MCF 10A (cell line): ENCODE measurements at regions not wholly inside any gene's neighbourhood (a gene's known extent, or its start where the extent isn't known, plus 50 kb on each side); places are given as distances from the start of the nearest gene placed in this dataset.

Experiments
- BruUV-seq: library from RNA; stranded (reverse); fragments of 400-500 nt; replicated peaks from 2 replicates; lab custom pipeline; 2021; lab: Mats Ljungman, UMichigan
- CTCF ChIA-PET: fragments of 300-600 bp; sonication (Branson Sonifier 250); formaldehyde crosslinking; extraction: SDS; loops from one replicate; lab custom pipeline; 2021; ENCODE audit warnings: antibody characterized with exemption, inconsistent platforms; lab: Yijun Ruan, JAX
- POLR2A ChIA-PET: fragments of 300-600, 350-650 bp; sonication (Branson Sonifier 250); formaldehyde crosslinking; extraction: SDS; loops from one replicate; lab custom pipeline; 2020; ENCODE audit warnings: antibody characterized with exemption, inconsistent platforms; lab: Yijun Ruan, JAX
- DNase-seq: peaks from one replicate; pipeline ENCODE4 v3.0.0-alpha.2; 2018; ENCODE audit not compliant: unreplicated experiment
- H3K27ac Mint-ChIP-seq: one replicate; pipeline ENCODE4 v1.8.0; 2022; ENCODE audit warnings: mild to moderate bottlenecking, low read depth, mixed read lengths; ENCODE audit not compliant: unreplicated experiment
- H3K27me3 Mint-ChIP-seq: one replicate; pipeline ENCODE4 v1.8.0; 2022; ENCODE audit warnings: mixed read lengths; ENCODE audit not compliant: insufficient read depth, unreplicated experiment
- H3K36me3 Mint-ChIP-seq: one replicate; pipeline ENCODE4 v1.8.0; 2022; ENCODE audit warnings: mild to moderate bottlenecking, moderate library complexity, mixed read lengths; ENCODE audit not compliant: insufficient read depth, unreplicated experiment
- H3K4me1 Mint-ChIP-seq: one replicate; pipeline ENCODE4 v1.8.0; 2022; ENCODE audit warnings: mixed read lengths; ENCODE audit not compliant: insufficient read depth, unreplicated experiment
- H3K4me3 Mint-ChIP-seq: one replicate; pipeline ENCODE4 v1.8.0; 2022; ENCODE audit warnings: mild to moderate bottlenecking, moderate library complexity, mixed read lengths; ENCODE audit not compliant: unreplicated experiment
- H3K9me3 Mint-ChIP-seq: one replicate; pipeline ENCODE4 v1.8.0; 2022; ENCODE audit warnings: mixed read lengths; ENCODE audit not compliant: unreplicated experiment
- intact Hi-C: fragments of 100-400 bp; cut with micrococcal nuclease; formaldehyde crosslinking; loops from 2 replicates; pipeline ENCODE4 v1.14.1; 2022
- TF ChIP-seq, protein P1 (sequence below): fragments of 200-600 bp; IDR thresholded peaks from one replicate; pipeline ENCODE4 v1.8.0; 2022; ENCODE audit warnings: antibody characterized with exemption, mild to moderate bottlenecking; ENCODE audit not compliant: unreplicated experiment

DNA sequence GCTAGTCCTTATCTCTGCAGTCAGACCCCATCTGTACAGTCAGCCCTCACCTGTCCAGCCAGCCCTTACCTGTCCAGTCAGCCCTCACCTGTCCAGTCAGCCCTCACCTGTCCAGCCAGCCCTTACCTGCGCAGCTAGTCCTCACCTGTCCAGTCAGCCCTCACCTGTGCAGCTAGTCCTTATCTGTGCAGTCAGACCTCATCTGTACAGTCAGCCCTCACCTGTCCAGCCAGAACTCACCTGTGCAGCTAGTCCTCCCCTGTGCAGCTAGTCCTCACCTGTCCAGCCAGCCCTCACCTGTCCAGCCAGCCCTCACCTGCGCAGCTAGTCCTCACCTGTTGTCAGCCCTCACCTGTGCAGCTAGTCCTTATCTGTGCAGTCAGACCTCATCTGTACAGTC, 506.8 kb downstream of the NPHP4 start:
- H3K36me3 Mint-ChIP-seq, result peaks cover 6% of the 10 kb centered on the region
- POLR2A ChIA-PET, result no interaction called here
- peaks cover 58% of the 10 kb centered on the region for H3K27me3 Mint-ChIP-seq
- intact Hi-C loops, result no loop called here
- H3K4me1 Mint-ChIP-seq, result no peaks in the 10 kb centered on the region
- no TSS peak for BruUV-seq
- no peak for DNase-seq
- TF ChIP-seq, protein P1, sequence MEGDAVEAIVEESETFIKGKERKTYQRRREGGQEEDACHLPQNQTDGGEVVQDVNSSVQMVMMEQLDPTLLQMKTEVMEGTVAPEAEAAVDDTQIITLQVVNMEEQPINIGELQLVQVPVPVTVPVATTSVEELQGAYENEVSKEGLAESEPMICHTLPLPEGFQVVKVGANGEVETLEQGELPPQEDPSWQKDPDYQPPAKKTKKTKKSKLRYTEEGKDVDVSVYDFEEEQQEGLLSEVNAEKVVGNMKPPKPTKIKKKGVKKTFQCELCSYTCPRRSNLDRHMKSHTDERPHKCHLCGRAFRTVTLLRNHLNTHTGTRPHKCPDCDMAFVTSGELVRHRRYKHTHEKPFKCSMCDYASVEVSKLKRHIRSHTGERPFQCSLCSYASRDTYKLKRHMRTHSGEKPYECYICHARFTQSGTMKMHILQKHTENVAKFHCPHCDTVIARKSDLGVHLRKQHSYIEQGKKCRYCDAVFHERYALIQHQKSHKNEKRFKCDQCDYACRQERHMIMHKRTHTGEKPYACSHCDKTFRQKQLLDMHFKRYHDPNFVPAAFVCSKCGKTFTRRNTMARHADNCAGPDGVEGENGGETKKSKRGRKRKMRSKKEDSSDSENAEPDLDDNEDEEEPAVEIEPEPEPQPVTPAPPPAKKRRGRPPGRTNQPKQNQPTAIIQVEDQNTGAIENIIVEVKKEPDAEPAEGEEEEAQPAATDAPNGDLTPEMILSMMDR, result no peak
- H3K9me3 Mint-ChIP-seq, result no peaks in the 10 kb centered on the region
- CTCF ChIA-PET, result interaction anchor here (0.8 kb wide), 1 partner anchor 212 kb away, joined by 3 read pairs; no protein-coding TSS in a partner anchor
- H3K27ac Mint-ChIP-seq, result no peak overlapping the region
- H3K4me3 Mint-ChIP-seq, result no peak overlapping the region

DNA sequence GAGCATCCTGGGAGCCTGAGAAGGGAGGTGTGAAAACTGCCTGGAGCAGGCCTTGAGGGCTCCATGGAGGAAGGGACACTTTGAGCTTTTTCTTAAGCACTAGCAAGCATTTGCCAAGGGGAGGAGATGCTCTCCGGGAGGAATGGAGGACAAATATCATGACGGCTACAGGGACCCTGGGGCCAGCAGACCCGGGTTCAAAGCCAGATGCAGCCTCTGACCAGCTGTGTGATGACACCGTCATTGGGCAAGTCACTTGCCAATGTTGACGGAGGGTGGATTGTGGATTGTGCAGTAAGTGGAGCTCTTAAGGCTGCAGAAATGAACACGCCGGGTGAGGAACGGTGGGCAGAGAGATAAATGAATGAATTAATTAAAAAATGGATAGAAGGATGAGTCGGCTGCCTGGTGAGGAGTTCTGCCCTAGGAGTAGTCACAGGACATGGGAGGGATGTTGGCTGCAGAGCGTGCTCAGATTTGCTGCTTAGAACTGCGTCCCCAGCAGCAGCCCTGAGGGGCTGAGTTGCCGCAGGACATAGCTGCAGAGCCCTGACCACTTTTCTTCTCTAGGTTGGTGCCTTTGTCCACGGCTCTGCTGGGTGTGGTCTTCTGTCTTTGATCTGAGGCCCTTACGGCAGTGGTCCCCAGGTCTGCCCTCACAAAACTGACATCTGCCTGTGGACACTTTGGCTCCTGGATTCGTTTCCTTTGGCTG, 507.6 kb downstream of the NPHP4 start:
- CTCF ChIA-PET, result no interaction called here
- Mint-ChIP-seq H3K9me3 (no peaks in the 10 kb centered on the region), H3K27me3 (peaks cover 64% of the 10 kb centered on the region)

DNA sequence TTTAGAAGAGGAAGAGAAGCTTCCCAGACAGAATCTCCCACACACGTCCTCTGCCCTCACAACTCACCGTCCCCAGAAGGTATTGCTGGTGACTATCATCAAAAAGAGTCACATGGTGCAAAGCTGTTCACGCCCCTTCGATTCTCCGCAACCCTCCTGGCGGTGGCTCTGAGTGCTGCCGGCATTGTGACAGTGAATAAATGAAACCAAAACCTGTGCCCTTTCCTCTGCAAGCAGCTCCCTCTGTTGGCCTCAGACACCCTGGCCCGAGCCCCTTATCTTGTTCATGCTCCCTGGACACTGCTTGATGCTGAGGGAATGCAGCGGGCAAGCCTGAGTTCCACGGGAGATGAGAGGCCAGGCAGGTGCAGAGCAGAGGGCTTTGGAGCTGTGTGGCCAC, 510.3 kb downstream of the NPHP4 start:
- no TSS peak for BruUV-seq
- H3K4me3 Mint-ChIP-seq, result no peak overlapping the region
- DNase-seq, result no peak
- TF ChIP-seq, protein P1, result no peak
- intact Hi-C loops, result no loop called here
- peaks cover 6% of the 10 kb centered on the region for H3K36me3 Mint-ChIP-seq
- CTCF ChIA-PET, result interaction anchor here (0.6 to 1.8 kb wide), 2 partner anchors 28 to 41 kb away, joined by 3 to 5 read pairs; no protein-coding TSS in a partner anchor
- H3K4me1 Mint-ChIP-seq, result no peaks in the 10 kb centered on the region
- H3K9me3 Mint-ChIP-seq, result no peaks in the 10 kb centered on the region
- H3K27ac Mint-ChIP-seq, result no peak overlapping the region
- H3K27me3 Mint-ChIP-seq, result peaks cover 64% of the 10 kb centered on the region
- POLR2A ChIA-PET, result no interaction called here

More for the DNA sequence above, 507.6 kb downstream of the NPHP4 start:
- Mint-ChIP-seq H3K27ac (no peak overlapping the region), H3K4me1 (no peaks in the 10 kb centered on the region), H3K36me3 (peaks cover 6% of the 10 kb centered on the region), H3K4me3 (no peak overlapping the region)
- TF ChIP-seq, protein P1, result no peak
- BruUV-seq, result no TSS peak
- intact Hi-C loops, result no loop called here
- POLR2A ChIA-PET, result no interaction called here
- no peak for DNase-seq

DNA sequence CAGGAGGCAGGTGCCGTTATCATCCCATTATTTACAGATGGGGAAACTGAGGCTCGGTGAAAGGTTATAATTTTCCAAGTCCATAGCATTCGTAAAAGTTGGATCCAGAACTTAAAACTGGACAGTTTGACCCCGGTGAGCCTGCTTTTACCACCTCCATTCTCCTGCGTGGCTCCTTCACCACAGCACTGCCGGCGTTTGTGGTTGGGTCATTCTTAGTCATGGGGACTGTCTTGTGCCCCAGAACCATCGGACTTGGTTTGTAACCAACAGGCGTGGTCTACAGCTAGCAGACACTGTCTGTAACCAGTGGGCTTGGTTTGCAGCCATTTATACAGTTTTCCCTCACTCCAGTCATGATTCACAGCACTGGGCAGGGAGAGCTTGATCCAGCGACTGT, 511.3 kb downstream of the NPHP4 start:
- TF ChIP-seq, protein P1, result no peak
- no peak for DNase-seq
- H3K4me3 Mint-ChIP-seq, result no peak overlapping the region
- H3K4me1 Mint-ChIP-seq, result no peaks in the 10 kb centered on the region
- peaks cover 60% of the 10 kb centered on the region for H3K27me3 Mint-ChIP-seq
- H3K36me3 Mint-ChIP-seq, result peaks cover 6% of the 10 kb centered on the region
- no TSS peak for BruUV-seq
- no peaks in the 10 kb centered on the region for H3K9me3 Mint-ChIP-seq
- intact Hi-C loops, result no loop called here
- CTCF ChIA-PET, result interaction anchor here (1.8 kb wide), 1 partner anchor 29 kb away, joined by 5 read pairs; no protein-coding TSS in a partner anchor
- POLR2A ChIA-PET, result no interaction called here
- no peak overlapping the region for H3K27ac Mint-ChIP-seq
